Thyroid gland (tissue), 4 donors: ENCODE measurements at regions not wholly inside any gene's neighbourhood (a gene's known extent, or its start where the extent isn't known, plus 50 kb on each side); places are given as distances from the start of the nearest gene placed in this dataset.

Experiments
- DNase-seq, 2 donors: peaks; one replicate each; pipeline ENCODE4 v3.0.0-alpha.2; 2019
- H3K27ac ChIP-seq, 3 donors: fragments of 200-600 bp; sonication (generic); 1 replicate in 2 of 3; 2 replicates in 1 of 3; pipeline ENCODE4 v1.5.1; 2016 to 2019; ENCODE audit warnings: mild to moderate bottlenecking in 1 of 3, moderate library complexity in 1 of 3
- H3K27me3 ChIP-seq: fragments of 200-600 bp; sonication (generic); one replicate; pipeline ENCODE4 v1.5.1; 2019
- H3K36me3 ChIP-seq, 2 donors: fragments of 200-600 bp; sonication (generic); one replicate each; pipeline ENCODE4 v1.5.1; 2016 to 2019
- H3K4me1 ChIP-seq, 2 donors: fragments of 200-600 bp; sonication (generic); one replicate each; pipeline ENCODE4 v1.5.1; 2017 to 2019
- H3K4me3 ChIP-seq, 3 donors: fragments of 200-600 bp; sonication (generic); replicated peaks in 1 of 3; 1 replicate in 2 of 3; 2 replicates in 1 of 3; pipeline ENCODE4 v1.5.1; 2016; ENCODE audit warnings: mild to moderate bottlenecking in 1 of 3
- H3K9me3 ChIP-seq: fragments of 200-600 bp; sonication (generic); one replicate; pipeline ENCODE4 v1.5.1; 2017
- POLR2A ChIP-seq, 2 donors: fragments of 450-650 bp; IDR thresholded peaks; one replicate each; pipeline ENCODE4 v1.6.1; 2017; ENCODE audit warnings: antibody characterized with exemption in 2 of 2, mild to moderate bottlenecking in 2 of 2, moderate library complexity in 1 of 2
- WGBS, 2 donors: methylation state at CpG; one replicate each; pipeline ENCODE4 v1.1.5; 2017; 5-methylcytosine and 5-hydroxymethylcytosine counted together
- intact Hi-C: fragments of 100-400 bp; cut with DNase I; formaldehyde crosslinking; loops from one replicate; pipeline ENCODE4 v1.15.1; 2023
- TF ChIP-seq, protein P1 (sequence below), 6 experiments: fragments of 200-600 bp in 3 of 6; fragments of 450-650 bp in 3 of 6; sonication (generic) in 3 of 6; IDR thresholded peaks; one replicate each; pipeline ENCODE4 v1.5.1; 2016 to 2019; ENCODE audit warnings: antibody characterized with exemption in 6 of 6, mild to moderate bottlenecking in 2 of 6, inconsistent platforms in 1 of 6, moderate library complexity in 1 of 6

DNA sequence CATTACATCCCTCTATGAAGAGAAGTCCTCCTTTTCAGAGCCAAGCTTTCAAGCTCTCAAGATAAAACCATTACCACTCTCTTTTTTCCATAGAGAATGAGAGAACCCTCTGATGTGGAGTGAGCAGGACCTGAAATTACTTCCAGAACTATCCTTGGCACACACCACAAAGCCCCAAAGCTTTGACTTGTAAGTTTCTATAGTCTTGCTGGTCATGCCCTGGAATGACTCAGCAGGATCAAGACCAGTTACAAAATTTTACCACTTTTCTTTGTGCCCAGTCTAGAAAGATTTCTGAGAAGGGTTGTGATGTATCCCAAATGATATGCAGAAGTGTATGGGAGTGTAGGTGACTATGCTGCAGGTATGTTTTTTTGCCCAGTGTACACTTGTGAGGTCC is 760.6 kb downstream of the TLE1 start:
- Histone ChIP-seq H3K4me1 (no peaks in the 10 kb centered on the region), H3K9me3 (no peaks in the 10 kb centered on the region), H3K27me3 (no peaks in the 10 kb centered on the region), H3K36me3 (no peaks in the 10 kb centered on the region), H3K27ac (no peak overlapping the region), H3K4me3 (no peak overlapping the region)
- DNase-seq: no peak
- intact Hi-C loops: no loop called here
- TF ChIP-seq, protein P1, sequence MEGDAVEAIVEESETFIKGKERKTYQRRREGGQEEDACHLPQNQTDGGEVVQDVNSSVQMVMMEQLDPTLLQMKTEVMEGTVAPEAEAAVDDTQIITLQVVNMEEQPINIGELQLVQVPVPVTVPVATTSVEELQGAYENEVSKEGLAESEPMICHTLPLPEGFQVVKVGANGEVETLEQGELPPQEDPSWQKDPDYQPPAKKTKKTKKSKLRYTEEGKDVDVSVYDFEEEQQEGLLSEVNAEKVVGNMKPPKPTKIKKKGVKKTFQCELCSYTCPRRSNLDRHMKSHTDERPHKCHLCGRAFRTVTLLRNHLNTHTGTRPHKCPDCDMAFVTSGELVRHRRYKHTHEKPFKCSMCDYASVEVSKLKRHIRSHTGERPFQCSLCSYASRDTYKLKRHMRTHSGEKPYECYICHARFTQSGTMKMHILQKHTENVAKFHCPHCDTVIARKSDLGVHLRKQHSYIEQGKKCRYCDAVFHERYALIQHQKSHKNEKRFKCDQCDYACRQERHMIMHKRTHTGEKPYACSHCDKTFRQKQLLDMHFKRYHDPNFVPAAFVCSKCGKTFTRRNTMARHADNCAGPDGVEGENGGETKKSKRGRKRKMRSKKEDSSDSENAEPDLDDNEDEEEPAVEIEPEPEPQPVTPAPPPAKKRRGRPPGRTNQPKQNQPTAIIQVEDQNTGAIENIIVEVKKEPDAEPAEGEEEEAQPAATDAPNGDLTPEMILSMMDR (IDR thresholded peaks at IDR 0.05): no peak
- no peak for TF ChIP-seq POLR2A (IDR thresholded peaks at IDR 0.05)

DNA sequence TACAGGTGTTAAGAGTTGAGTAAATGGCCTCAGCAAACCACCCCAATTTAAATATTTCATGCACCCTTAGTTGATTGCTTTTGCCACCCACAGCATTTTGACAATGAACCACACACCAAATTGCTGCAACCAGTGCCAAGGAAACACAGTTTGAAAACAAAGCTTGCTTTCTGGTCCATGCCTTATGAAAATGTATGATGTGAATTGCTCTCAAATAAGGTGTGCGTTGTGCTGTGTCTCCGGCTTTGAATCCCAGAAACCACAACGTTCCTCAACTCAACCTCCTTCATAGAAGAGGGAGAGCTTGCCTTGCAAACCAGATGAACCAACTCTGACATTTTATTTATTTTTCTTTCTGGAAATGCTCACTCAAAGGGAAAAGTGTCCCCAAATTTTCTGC is 762.7 kb downstream of the TLE1 start:
- no peaks in the 10 kb centered on the region for H3K36me3 ChIP-seq
- no peaks in the 10 kb centered on the region for H3K9me3 ChIP-seq
- no peaks in the 10 kb centered on the region for H3K4me1 ChIP-seq
- no peak overlapping the region for H3K27ac ChIP-seq
- H3K27me3 ChIP-seq: no peaks in the 10 kb centered on the region
- H3K4me3 ChIP-seq: no peak overlapping the region
- TF ChIP-seq POLR2A (IDR thresholded peaks at IDR 0.05): no peak
- TF ChIP-seq, protein P1 (IDR thresholded peaks at IDR 0.05): no peak
- 81 to 88% methylated on average over 3 of the region's 3 CpGs for WGBS, 2 donors
- intact Hi-C loops: no loop called here
- DNase-seq: no peak

DNA sequence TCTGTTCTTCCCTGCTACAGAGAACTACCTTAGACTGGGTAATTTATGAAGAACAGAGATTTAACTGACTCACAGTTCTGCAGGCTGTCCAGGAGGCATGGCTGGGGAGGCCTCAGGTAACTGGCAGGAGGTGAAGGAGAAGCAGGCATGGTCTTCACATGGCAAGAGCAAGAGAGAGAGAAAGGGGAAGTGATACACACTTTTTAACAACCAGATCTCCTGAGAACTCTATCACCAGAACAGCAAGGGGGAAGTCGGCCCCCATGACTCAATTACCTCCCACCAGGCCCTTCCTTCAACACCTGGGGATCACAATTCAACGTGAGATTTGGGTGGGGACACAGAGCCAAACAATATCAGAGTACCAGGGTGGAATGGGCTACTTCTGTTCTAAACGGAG is 766.8 kb downstream of the TLE1 start:
- H3K27me3 ChIP-seq: no peaks in the 10 kb centered on the region
- no peak for TF ChIP-seq POLR2A (IDR thresholded peaks at IDR 0.05)
- TF ChIP-seq, protein P1 (IDR thresholded peaks at IDR 0.05): no peak
- H3K4me3 ChIP-seq: no peak overlapping the region
- intact Hi-C loops: no loop called here
- no peak for DNase-seq
- H3K4me1 ChIP-seq: no peaks in the 10 kb centered on the region
- H3K9me3 ChIP-seq: no peaks in the 10 kb centered on the region
- H3K36me3 ChIP-seq: no peaks in the 10 kb centered on the region
- 73 to 74% methylated on average over 3 of the region's 3 CpGs for WGBS, 2 donors
- no peak overlapping the region for H3K27ac ChIP-seq

DNA sequence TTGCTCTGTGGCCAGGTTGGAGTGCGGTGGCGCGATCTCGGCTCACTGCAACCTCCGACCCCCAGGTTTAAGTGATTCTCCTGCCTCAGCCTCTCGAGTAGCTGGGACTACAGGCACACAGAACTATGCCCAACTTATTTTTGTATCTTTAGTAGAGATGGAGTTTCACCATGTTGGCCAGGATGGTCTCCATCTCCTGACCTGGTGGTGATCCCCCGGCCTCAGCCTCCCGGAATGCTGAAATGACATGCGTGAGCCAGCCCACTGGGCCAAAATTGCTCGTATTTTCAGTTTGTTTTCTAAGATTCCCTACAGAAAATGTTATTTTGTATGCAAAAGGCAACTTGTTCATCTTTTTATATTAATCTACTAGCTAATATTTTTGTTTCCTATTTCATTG is 782.6 kb downstream of the TLE1 start:
- intact Hi-C loops: no loop called here
- TF ChIP-seq, protein P1 (IDR thresholded peaks at IDR 0.05): no peak
- TF ChIP-seq POLR2A (IDR thresholded peaks at IDR 0.05): no peak
- Histone ChIP-seq H3K36me3 (no peaks in the 10 kb centered on the region), H3K27ac (no peak overlapping the region), H3K4me3 (no peak overlapping the region), H3K9me3 (no peaks in the 10 kb centered on the region), H3K4me1 (no peaks in the 10 kb centered on the region), H3K27me3 (no peaks in the 10 kb centered on the region)
- no peak for DNase-seq
- WGBS, 2 donors: 88 to 94% methylated on average over 10 of the region's 10 CpGs

DNA sequence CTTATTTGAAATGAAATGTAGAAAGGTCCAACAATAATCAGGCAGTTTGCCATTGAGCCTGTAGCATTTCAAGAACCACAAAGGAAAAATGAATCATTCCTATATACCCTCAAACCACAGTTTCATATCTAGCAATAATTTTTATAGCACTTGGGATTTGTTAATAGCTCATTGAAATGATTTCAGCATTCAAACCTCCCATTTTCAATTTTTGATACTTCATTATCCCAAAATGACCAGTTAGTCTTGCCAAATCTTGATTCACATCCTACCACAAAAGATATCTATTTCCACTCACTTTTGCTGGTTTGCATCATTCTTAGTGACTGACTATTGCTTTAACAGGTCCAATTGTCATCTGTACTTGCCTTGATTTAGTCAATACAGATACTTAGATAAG is 790.1 kb downstream of the TLE1 start:
- intact Hi-C loops: no loop called here
- no peak for DNase-seq
- H3K4me1 ChIP-seq: no peaks in the 10 kb centered on the region
- TF ChIP-seq, protein P1 (IDR thresholded peaks at IDR 0.05): no peak
- TF ChIP-seq POLR2A (IDR thresholded peaks at IDR 0.05): no peak
- no peaks in the 10 kb centered on the region for H3K27me3 ChIP-seq
- no peak overlapping the region for H3K27ac ChIP-seq
- H3K36me3 ChIP-seq: no peaks in the 10 kb centered on the region
- H3K9me3 ChIP-seq: no peaks in the 10 kb centered on the region
- no peak overlapping the region for H3K4me3 ChIP-seq
